ENCODE measurements at regions not wholly inside any gene's neighbourhood (a gene's known extent, or its start where the extent isn't known, plus 50 kb on each side); places are given as distances from the start of the nearest gene placed in this dataset.

- TF ChIP-seq CTCF (IDR thresholded peaks at IDR 0.05) (no peak), EZH2 (IDR thresholded peaks at IDR 0.05; ENCODE audit: borderline replicate concordance, insufficient read depth, low read depth, low read length, poor library complexity, severe bottlenecking) (no peak)
Observed at GRCh38 chr2:217031445-217031844, 171.6 kb upstream of the TNP1 start.
